ENCODE measurements at regions not wholly inside any gene's neighbourhood (a gene's known extent, or its start where the extent isn't known, plus 50 kb on each side); places are given as distances from the start of the nearest gene placed in this dataset.

DNA sequence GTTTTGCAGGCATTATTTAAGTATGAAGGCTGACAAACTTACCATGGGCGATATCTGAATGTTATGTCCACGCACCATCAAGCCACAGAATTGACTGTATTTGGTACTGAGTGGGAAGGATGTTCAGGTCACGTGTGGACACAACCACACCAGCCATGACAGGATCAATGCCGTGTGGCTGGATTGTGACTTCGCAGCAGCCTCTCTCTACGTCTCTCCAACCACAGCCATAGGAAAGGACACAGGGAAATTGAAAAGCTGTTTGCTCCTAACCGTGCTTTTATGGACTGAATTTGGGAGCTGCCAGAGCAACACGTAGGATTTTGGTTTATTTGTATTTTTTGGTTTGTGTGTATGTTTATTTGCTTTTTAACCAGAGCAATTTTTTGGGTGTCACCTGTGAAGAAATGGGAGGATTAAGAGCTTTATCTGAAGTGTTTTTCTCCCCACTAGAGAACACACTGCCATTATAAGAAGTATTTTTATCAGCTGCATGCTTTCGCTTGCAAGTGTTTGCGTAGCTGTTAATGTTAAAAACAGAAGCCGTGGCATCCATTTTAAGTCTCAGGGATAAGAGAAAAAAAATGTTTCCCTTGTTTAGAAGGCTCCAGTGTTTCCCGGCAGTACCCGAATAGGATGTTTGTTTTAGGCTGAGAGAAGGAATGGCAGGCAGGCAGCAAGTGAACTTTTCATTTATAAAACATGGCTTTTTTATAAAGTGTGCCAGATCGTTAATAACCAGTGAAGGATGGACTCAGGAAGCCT lies 401.1 kb upstream of the NFE2L3 start:
- no peak for DNase-seq (ENCODE audit: low spot score)

DNA sequence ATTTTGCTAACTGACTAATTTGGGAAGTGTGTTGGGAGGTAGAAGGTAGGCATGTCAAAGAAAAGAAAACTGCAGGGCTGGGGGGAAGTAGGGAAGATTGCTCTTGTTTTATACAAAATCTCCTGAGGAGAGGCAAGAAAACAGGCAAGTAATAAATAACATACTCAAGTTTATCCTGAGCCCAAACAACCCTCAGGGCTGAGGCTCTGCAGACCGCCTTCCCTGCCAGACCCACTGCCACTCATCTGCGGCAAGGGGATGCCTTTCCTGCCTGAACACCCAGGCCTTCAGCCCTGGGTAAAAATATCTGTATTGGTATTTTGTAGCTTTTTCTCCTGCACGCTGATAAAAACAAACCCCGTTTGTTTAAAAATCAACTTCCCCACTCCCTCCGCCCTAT lies 399.8 kb upstream of the NFE2L3 start:
- DNase-seq (ENCODE audit: low spot score), result no peak

DNA sequence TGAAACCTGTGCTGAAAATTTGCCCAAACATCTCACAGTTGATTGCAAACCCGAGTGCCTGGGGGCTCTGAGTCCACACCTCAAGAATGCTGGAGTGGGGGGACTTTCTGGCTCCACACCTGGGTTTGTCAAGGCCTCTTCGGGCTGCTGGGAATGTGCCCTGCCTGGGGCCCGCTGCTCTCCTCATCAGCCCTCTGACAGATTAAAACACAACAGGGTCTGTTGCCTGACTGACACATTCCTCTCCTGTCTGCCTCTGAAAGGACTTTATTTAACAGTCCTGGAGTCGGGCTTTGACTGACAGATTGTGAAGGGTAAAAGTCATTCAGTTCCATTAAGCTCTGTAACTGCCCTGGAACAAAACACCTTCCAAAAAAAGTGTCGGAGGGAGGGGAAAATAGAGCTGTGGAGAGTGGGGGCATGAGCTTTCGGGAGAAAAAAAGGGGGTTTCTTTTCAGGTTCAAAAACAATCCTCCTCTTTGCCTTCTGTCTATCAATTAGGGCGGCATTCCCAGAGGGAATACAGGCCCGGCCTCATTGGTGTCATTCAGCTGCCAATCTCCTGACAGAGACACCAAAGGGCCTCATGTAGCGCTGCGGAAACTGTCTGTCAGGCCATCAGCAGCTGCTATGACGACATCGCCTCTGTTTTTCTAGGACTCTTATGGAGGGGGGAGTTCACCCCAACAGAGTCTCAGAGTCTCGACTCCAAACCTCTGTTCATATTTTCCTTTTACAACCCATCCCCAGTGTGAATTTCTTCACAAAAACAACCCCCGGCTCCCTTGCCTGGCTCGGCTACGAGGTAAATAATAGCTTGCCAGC lies 398.8 kb upstream of the NFE2L3 start:
- DNase-seq (ENCODE audit: low spot score), result no peak

DNA sequence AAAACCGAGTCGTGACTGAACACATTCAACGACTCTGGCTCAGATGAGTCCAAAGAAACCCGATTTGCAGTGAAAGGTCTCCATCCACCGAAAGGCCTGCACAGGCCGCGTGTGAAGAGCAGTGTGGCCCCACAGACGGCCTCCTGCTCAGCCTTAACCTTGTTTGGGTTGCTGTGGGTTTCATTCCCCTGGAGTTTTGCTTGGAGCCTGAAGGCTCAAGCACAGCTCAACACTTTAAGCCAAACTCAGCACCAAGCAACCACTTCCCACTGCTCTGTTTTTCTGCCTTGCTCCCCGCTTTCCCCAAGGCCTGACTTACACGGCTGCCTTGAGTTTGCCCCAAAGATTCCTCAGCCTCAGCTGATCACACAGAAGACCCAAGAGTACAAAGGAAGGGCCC lies 398.2 kb upstream of the NFE2L3 start:
- no peak for DNase-seq (ENCODE audit: low spot score)

DNA sequence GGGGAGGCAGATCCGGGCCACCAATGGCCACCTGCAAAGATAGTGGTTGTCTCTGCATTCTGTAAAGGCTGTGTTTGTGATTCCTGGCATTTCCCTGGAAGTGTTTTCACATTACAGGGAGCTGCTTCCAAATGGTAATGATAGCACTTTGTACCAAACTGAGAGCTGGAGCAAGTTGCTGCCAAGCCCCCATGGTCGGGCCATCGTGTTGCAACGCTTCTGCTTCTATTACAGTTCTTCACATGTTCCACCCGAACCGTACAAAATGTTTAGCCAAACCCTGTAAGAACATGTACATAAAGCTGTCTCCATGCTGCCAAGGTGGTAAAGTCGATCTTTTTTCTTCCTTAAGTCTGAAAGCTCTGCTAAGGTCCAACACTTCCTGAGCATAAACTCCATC lies 397.7 kb upstream of the NFE2L3 start:
- DNase-seq (ENCODE audit: low spot score), result no peak

DNA sequence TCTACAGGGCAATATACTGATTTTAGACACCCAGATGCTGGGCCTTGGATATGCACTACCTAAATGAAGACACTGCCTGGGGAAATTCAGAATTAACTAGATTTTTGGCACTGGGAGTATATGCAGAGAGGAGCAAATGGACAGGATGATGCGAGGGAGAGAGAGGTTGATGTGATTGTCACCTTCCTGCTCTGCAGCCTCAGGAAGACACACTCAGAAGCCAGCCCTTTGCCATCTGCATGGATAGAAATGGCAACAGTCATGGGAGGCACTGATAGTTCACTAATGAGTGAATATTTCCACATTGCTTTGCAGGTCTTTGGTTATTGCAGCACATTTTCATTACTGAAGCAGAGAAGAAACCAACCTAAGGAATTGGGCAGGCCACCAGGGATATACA lies 397.2 kb upstream of the NFE2L3 start:
- no peak for DNase-seq (ENCODE audit: low spot score)

DNA sequence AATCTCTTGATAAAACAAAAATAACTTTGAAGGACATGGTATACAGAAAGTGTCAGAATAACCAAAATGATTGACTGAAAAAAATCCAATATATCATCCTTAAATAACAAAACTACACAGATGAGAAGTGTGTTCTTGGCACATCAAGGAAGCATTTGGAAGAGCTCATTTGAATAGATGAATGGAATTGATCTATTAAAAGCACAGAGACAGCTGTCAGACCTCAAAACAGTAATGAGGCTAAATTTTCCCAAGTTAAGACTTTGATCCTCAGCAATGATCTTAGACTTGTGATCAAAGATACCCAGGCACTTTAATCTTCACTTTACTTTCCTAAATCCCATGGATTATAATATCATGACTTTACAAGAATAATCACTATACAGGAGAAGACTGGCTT lies 395.4 kb upstream of the NFE2L3 start:
- DNase-seq (ENCODE audit: low spot score), result no peak

DNA sequence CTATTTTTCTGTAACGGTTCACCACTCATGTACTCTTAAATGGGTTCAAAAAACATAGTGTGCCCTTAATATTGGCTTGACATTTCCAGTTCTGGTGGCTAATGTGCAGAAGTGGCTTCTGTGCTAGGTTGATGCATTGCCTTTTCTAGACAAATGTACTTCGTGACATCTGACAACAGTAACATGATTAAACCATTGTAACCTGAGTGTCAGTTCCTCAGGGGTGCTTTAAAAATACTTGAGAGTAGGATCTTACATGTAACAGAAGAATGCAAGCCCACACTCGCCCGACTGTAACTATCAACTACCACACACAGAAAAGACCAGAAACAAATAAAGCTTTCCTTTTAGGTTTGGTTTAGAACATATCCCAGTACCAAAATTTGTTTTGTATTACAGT lies 393.4 kb upstream of the NFE2L3 start:
- no peak for DNase-seq (ENCODE audit: low spot score)

DNA sequence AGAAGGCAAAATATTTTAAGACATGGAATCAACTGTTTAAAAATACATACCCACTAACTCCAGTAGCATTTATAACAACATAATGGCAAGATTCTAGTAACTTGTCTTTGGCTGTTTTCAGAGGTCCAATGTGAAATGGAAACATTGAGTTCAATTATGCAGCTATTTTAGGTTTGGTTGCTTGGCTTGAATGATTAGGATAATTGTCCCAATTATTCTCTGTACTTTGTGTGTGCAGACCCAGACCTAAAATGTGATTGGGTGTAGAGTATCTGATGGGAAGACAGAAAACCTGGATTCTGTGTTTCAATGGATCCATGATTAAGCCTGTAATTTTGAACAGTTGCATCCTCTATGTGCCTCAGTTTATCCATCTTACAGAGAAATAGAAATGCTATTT lies 392.7 kb upstream of the NFE2L3 start:
- DNase-seq (ENCODE audit: low spot score), result no peak

DNA sequence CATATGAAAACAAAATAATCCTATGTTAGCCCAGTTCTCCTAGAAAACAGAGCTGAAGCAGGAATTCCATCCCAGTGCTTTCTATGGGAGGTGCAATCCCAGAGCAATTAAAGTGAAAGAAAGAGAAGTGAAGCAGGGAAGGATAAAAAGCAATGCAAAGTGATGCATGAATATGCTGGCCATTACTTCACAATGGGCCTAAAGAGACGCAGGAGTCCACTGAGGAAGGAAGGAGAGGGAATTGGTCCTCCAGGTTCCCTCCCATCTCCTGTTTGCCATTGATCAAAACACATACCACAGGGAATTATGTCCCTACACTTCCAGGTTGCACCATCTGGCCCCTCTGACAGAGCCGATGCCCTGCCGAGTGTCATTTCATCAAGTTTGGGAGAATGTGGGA lies 392.2 kb upstream of the NFE2L3 start:
- no peak for DNase-seq (ENCODE audit: low spot score)

DNA sequence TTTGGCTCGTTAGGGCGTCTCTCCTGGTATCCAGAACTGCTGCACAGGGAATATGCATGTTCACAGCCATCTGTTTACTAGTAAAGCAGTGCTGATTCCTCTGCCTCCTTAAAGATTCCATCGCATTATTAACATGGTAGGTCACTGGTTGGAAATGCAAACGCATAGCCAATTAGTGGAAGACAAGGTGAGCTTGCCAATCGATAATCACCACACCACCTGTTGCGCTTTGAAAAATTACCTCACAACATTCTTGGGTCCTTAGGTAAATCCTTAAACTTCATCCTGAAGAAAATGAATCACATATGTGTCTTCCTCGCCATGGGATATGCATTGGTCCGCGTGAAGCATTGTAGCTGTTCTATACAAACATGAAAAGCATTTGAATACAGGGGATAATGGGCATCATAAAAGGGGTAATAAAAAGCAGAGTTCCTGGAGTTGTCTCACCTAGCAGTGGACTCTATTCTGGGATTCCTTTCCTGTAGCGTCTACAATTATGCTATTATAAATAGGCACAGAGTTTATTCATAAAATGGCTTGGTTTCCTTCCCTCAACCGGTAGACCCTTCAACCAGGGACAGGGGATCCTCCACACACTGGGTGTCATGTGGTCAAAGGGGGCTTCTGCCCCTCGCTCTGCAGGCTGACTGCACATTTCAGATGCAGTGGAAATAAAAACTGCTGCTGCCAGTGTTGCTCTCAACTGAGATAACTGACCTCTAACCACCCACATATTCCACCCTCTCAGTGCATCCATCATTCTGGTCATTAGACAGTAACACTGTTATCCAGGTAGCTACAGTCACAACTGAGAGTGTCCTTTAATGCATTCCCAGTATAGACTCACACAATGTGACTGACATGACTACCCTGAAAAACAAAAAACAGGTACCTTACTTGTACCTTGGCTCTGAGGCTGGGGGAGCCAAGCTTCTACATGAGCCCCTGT lies 389.2 kb upstream of the NFE2L3 start:
- no peak for DNase-seq (ENCODE audit: low spot score)

DNA sequence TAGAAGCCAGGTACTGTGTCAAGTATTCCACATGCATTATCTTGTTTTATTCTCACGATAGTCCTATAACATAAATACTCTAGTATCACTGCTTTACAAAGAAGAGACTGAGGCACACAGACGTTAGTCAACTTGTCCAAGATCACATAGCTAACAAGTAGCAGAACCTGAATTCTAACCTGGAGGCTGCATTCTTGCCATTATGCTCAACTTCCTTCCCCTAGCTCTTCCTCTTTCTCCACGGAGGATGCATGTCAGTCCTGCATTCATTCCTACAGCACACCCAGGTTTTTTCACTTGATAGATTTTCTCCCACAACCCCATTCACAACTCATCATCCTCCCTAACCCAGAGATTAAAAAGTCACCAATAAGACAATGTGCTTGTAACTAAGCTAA lies 388.5 kb upstream of the NFE2L3 start:
- DNase-seq (ENCODE audit: low spot score), result no peak

DNA sequence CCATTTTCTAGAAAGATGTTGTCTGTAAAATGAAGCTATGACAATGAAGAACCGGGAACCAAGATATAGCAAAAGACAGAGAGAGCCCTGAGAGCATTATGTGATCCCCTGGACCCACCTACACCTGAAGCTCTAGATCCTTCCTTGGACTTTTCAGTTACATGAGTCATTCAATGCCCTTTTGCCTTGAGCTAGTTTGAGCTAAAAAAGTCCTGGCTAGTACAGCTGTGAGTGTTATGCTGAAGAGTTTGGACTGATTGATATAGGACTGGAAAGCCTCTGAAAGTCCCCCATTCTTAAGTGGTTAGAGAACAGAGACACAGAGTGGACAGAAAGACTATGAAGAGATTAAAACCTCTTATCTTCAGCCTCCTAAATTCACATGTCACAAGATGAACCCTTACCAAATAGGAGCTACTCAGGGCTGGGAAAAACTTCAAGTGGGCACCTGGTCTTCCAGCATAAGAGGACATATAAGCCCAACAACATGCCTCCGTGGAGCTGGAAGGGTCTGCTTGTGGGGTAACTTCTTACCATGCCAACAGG lies 386.8 kb upstream of the NFE2L3 start:
- no peak for DNase-seq (ENCODE audit: low spot score)

DNA sequence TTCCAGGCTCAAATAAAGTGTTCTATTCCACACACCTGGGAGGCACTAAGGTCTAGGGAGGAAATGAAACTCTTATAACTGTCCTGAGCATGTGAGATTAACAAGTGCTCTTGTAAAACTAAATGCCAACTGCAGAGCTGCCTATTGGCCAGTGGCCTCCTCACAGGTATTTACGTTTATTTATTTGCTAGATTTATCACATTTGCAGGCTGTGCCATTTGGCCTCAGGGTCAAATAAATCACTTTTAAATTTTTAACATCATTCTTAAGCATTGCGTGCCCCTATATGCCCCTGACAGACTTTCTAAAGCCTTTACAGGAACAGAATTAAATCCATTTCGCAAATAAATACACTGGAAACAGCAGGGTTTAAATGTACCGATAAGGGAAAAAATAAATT lies 381.8 kb upstream of the NFE2L3 start:
- DNase-seq (ENCODE audit: low spot score), result no peak

DNA sequence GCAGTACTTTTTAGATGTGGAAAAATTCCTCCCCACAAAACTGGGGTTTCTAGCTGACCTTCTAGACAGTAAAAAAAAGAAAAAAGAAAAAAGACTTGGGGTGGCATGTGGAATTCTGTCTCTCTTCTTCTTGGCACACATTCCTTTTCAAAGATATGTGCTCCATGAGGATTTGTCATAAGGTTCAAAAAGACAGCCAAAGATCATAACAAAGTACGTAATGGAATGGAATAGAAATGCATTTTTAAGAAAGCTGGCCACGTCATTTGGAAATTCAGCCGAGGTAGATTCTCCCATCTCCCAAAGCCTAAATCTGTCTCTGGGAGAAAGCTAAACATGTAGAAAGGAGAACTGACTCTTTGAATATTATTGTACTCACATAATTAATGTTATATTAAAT lies 381.3 kb upstream of the NFE2L3 start:
- no peak for DNase-seq (ENCODE audit: low spot score)

DNA sequence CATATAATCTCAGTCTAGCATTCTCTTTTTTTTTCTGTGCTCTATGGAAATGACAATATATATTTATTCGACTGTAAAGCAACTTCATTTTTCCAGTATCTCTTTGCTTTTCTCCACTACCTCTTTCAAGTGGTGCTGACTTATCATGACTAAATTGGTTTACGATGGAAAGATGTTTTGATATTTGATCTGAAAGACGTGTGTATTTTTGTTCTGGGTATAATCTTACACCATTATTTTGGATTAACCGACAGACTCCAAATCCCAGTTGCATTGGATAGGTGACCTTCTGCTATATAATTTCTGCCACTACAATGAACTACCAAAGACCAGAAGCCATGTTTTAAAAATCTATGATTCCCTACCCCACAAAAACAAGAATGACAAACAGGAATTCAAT lies 380.5 kb upstream of the NFE2L3 start:
- no peak for DNase-seq (ENCODE audit: low spot score)

DNA sequence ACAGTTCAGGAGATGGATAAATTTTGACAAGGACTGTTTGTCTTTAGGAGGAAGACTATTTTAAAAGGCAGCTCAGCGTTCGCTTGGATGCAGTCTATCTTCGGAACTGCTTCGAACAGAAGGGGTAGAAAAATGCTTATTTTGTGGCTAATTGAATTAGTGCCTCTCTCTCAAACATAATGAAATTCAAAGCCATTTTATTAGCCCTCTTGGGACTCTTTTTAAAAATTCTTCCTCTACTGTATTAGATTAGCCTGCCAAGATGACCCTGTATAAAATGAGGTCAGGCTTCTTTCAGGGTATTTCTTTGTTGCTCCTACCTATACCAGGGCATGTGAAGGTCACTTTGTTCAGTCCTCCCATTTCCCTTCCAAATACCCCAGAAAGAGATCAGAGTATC lies 379.2 kb upstream of the NFE2L3 start:
- no peak for DNase-seq (ENCODE audit: low spot score)

DNA sequence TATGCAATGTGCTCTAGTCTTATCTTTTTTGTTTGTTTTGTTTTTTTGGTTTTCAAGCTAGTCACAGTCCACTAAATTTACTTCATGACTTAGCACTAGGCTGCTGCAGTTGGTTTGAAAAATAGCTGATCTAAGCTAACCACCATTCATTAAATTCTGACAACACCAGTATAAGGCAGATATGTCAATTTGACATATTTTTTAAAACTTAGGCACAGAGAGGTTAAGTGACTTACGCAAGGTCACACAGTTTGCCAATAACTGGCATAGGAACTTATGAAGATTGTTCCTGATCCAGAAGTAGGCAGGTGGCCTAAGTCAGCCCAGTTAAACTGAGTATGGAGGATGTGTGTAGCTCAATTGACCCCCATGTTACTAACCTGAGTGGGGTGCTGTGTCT lies 377.3 kb upstream of the NFE2L3 start:
- DNase-seq (ENCODE audit: low spot score), result no peak

DNA sequence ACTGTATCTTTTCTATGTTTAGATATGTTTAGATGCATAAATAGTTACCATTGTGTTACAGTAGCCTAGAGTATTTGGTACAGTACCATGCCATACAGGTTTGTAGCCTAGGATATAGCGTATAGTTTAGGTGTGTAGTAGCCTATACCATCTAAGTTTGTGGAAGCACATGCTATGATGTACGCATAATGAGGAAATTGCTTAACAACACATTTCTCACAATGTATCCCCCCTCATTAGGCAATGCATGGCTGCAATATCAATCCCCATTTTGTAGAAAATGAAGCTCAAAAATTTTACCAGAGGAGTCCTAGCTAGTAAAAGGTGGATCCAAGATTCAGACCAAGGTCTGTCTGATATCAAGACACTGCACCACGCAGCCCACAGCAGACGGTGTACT lies 376.4 kb upstream of the NFE2L3 start:
- no peak for DNase-seq (ENCODE audit: low spot score)

DNA sequence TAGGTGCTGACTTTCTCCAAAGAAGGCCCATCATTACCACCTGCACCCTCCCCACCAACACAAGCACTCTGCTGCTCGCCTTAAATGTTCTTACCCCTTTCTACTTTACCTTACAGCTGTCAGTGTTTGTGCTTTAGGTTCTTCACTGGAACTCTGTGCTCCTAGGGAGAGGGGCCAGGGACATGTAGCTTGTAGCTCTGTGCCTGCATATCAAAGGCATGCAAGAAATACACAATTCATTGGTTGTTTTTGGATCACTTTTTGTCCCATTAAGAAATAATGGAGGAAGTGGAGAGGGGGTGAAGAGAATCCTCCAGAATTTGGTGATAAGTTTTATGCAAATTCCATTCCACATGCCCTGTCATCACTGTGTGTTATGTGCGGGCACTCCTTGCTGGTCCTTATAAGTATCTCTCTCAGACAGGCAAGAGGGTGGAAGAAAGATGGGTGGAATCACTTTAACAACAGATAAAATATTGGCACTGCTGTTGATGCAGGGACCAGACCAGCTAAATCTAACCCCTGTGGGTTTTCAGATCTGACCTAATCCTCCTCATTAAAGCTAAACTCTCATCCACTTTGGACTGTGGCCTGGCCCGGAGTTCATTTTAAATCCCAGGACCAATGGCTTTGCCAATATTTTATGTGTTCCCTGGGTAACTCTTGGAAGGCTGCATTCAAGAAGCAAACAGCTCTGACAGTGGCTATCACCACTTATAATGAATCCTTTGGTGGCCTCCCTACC lies 375.8 kb upstream of the NFE2L3 start:
- DNase-seq (ENCODE audit: low spot score), result no peak

DNA sequence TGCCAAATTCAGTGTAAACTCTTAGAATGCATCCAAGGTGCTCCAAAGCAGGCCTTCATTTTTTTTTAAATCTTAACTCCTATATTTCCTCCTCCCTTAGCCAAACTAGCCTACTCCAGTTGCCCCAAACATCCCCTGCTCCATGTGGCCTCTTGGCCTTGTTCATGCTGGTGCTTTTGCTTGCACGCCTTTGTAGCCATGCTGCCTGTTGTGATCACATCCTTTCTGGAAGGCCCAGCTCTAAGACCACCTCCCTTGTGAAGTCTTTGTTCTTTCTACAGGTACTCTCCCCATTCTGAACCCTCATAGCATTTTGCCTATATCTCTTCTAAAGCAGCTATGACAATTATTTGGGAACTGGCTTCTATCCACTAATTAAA lies 375.3 kb upstream of the NFE2L3 start:
- no peak for DNase-seq (ENCODE audit: low spot score)
